ENCODE measurements at regions not wholly inside any gene's neighbourhood (a gene's known extent, or its start where the extent isn't known, plus 50 kb on each side); places are given as distances from the start of the nearest gene placed in this dataset.

- no peaks in the 10 kb centered on the region for H3K36me3 ChIP-seq (ENCODE audit: insufficient read depth, low read length)
- no peaks in the 10 kb centered on the region for H3K79me2 ChIP-seq (replicated peaks; ENCODE audit: insufficient read depth, low read length)
- H3K4me3 ChIP-seq (ENCODE audit: low read length) = no peak overlapping the region
- H3K4me2 ChIP-seq (ENCODE audit: low read length) = no peak overlapping the region
- H4K20me1 ChIP-seq (ENCODE audit: insufficient read depth) = no peaks in the 10 kb centered on the region
- no peak overlapping the region for H3K9ac ChIP-seq (ENCODE audit: low read length)
- H3K27ac ChIP-seq (ENCODE audit: low read length) = no peak overlapping the region
- no peak overlapping the region for H2AFZ ChIP-seq (ENCODE audit: low read depth, low read length)
- no peak for TF ChIP-seq TAF1 (IDR thresholded peaks at IDR 0.05; ENCODE audit: low read depth)
- TF ChIP-seq MXI1 (conservative IDR thresholded peaks at IDR 0.05; ENCODE audit: poor library complexity, severe bottlenecking) = no peak
- TF ChIP-seq EP300 (conservative IDR thresholded peaks at IDR 0.05; ENCODE audit: poor library complexity, severe bottlenecking) = no peak
- TF ChIP-seq REST (IDR thresholded peaks at IDR 0.05; ENCODE audit: borderline replicate concordance) = no peak
- no peak for TF ChIP-seq POLR2AphosphoS5 (IDR thresholded peaks at IDR 0.05)
- no peak for TF ChIP-seq CTCF (IDR thresholded peaks at IDR 0.05; ENCODE audit: poor library complexity, severe bottlenecking)
- no peak for TF ChIP-seq SMC3 (conservative IDR thresholded peaks at IDR 0.05; ENCODE audit: poor library complexity)
- TF ChIP-seq RAD21 (conservative IDR thresholded peaks at IDR 0.05) = no peak
- no peak for TF ChIP-seq EZH2 (IDR thresholded peaks at IDR 0.05; ENCODE audit: borderline replicate concordance, insufficient read depth, low read length, poor library complexity, severe bottlenecking)
- H3K9me2 ChIP-seq (ENCODE audit: insufficient read depth, low read length) = no peaks in the 10 kb centered on the region
- no peaks in the 10 kb centered on the region for H3K9me3 ChIP-seq (ENCODE audit: low read length)
- H3F3A ChIP-seq (ENCODE audit: insufficient read depth, low read length, poor library complexity, severe bottlenecking) = no peaks in the 10 kb centered on the region
- H3K27me3 ChIP-seq (ENCODE audit: insufficient read depth, low read depth, low read length) = no peaks in the 10 kb centered on the region
Observed at GRCh38 chr2:136178941-136179601, 61.1 kb upstream of the CXCR4 start.

- Histone ChIP-seq H3K9me2 (ENCODE audit: insufficient read depth, low read length) (no peaks in the 10 kb centered on the region), H3K4me2 (ENCODE audit: low read length) (no peak overlapping the region), H3K79me2 (replicated peaks; ENCODE audit: insufficient read depth, low read length) (no peaks in the 10 kb centered on the region), H3K9me3 (ENCODE audit: low read length) (no peaks in the 10 kb centered on the region), H3K9ac (ENCODE audit: low read length) (no peak overlapping the region), H3K36me3 (ENCODE audit: insufficient read depth, low read length) (no peaks in the 10 kb centered on the region), H4K20me1 (ENCODE audit: insufficient read depth) (no peaks in the 10 kb centered on the region), H3F3A (ENCODE audit: insufficient read depth, low read length, poor library complexity, severe bottlenecking) (no peaks in the 10 kb centered on the region), H3K27me3 (ENCODE audit: insufficient read depth, low read depth, low read length) (no peaks in the 10 kb centered on the region), H2AFZ (ENCODE audit: low read depth, low read length) (no peak overlapping the region), H3K27ac (ENCODE audit: low read length) (no peak overlapping the region), H3K4me3 (ENCODE audit: low read length) (no peak overlapping the region)
- TF ChIP-seq REST (IDR thresholded peaks at IDR 0.05; ENCODE audit: borderline replicate concordance) (no peak), CTCF (IDR thresholded peaks at IDR 0.05; ENCODE audit: poor library complexity, severe bottlenecking) (no peak), RAD21 (conservative IDR thresholded peaks at IDR 0.05) (no peak), MXI1 (conservative IDR thresholded peaks at IDR 0.05; ENCODE audit: poor library complexity, severe bottlenecking) (no peak), EZH2 (IDR thresholded peaks at IDR 0.05; ENCODE audit: borderline replicate concordance, insufficient read depth, low read length, poor library complexity, severe bottlenecking) (no peak), EP300 (conservative IDR thresholded peaks at IDR 0.05; ENCODE audit: poor library complexity, severe bottlenecking) (no peak)
Observed at GRCh38 chr2:136175868-136176267, 57.9 kb upstream of the CXCR4 start.

Data from neural cell (in vitro differentiated cells).